Activated T-helper 17 cell treated with anti-CD3 and anti-CD28 coated beads, Interleukin-2, amount 50 U/mL, for 72 hours (primary cell): ENCODE measurements at regions not wholly inside any gene's neighbourhood (a gene's known extent, or its start where the extent isn't known, plus 50 kb on each side); places are given as distances from the start of the nearest gene placed in this dataset.

ENCODE experiments used
- ATAC-seq: fragments of 150-1000 bp; cut with Tn5 transposase; replicated peaks from 2 replicates; pipeline ENCODE4 v1.10.0; 2021; ENCODE audit warnings: mild to moderate bottlenecking, moderate library complexity
- H3K27ac Mint-ChIP-seq: one replicate; pipeline ENCODE4 v1.8.0; 2022; ENCODE audit warnings: mixed read lengths
- H3K27me3 Mint-ChIP-seq: one replicate; pipeline ENCODE4 v1.8.0; 2022; ENCODE audit warnings: mixed read lengths
- H3K36me3 Mint-ChIP-seq: one replicate; pipeline ENCODE4 v1.8.0; 2022; ENCODE audit warnings: low read depth, mild to moderate bottlenecking, mixed read lengths
- H3K4me1 Mint-ChIP-seq: one replicate; pipeline ENCODE4 v1.8.0; 2022; ENCODE audit warnings: mixed read lengths
- H3K4me3 Mint-ChIP-seq: one replicate; pipeline ENCODE4 v1.8.0; 2022; ENCODE audit warnings: mild to moderate bottlenecking, mixed read lengths
- H3K9me3 Mint-ChIP-seq: one replicate; pipeline ENCODE4 v1.8.0; 2022; ENCODE audit warnings: mixed read lengths

GRCh38 chr12:91561301-91561957, 378.8 kb upstream of the DCN start:
- H3K36me3 Mint-ChIP-seq = no peaks in the 10 kb centered on the region
- ATAC-seq = no peak

DNA sequence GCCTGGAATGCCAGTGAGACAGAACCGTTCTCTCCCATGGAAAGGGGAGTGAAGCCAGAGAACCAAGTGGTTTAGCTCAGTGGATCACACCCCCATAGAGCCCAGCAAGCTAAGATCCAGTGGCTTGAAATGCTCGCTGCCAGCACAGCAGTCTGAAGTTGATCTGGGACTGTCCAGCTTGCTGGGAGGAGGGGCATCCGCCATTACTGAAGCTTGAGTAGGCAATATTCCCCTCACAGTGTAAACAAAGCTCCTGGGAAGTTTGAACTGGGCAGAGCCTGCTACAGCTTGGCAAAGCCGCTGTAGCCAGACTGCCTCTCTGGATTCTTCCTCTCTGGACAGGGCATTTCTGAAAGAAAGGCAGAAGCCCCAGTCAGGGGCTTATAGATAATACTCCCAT, 374.3 kb upstream of the DCN start:
- H3K4me3 Mint-ChIP-seq = no peak overlapping the region
- H3K36me3 Mint-ChIP-seq = no peaks in the 10 kb centered on the region
- peaks cover 15% of the 10 kb centered on the region for H3K9me3 Mint-ChIP-seq
- no peak for ATAC-seq
- peaks cover 7% of the 10 kb centered on the region for H3K27me3 Mint-ChIP-seq
- H3K4me1 Mint-ChIP-seq = peaks cover 1% of the 10 kb centered on the region
- no peak overlapping the region for H3K27ac Mint-ChIP-seq

More at GRCh38 chr12:91561301-91561957, 378.8 kb upstream of the DCN start:
- Mint-ChIP-seq H3K9me3 (peaks cover 15% of the 10 kb centered on the region), H3K27me3 (no peaks in the 10 kb centered on the region), H3K4me3 (no peak overlapping the region), H3K4me1 (peaks cover 12% of the 10 kb centered on the region), H3K27ac (no peak overlapping the region)

- Mint-ChIP-seq H3K27ac (no peak overlapping the region), H3K9me3 (peaks cover 15% of the 10 kb centered on the region), H3K36me3 (no peaks in the 10 kb centered on the region), H3K27me3 (peaks cover 7% of the 10 kb centered on the region), H3K4me3 (no peak overlapping the region), H3K4me1 (no peaks in the 10 kb centered on the region)
- ATAC-seq = no peak
Measured at GRCh38 chr12:91555436-91556415, 373.1 kb upstream of the DCN start.

GRCh38 chr12:91551927-91552326, 369.3 kb upstream of the DCN start:
- no peaks in the 10 kb centered on the region for H3K9me3 Mint-ChIP-seq
- no peaks in the 10 kb centered on the region for H3K36me3 Mint-ChIP-seq
- ATAC-seq = no peak
- H3K4me1 Mint-ChIP-seq = no peaks in the 10 kb centered on the region
- H3K4me3 Mint-ChIP-seq = no peak overlapping the region
- no peak overlapping the region for H3K27ac Mint-ChIP-seq
- peaks cover 7% of the 10 kb centered on the region for H3K27me3 Mint-ChIP-seq

DNA sequence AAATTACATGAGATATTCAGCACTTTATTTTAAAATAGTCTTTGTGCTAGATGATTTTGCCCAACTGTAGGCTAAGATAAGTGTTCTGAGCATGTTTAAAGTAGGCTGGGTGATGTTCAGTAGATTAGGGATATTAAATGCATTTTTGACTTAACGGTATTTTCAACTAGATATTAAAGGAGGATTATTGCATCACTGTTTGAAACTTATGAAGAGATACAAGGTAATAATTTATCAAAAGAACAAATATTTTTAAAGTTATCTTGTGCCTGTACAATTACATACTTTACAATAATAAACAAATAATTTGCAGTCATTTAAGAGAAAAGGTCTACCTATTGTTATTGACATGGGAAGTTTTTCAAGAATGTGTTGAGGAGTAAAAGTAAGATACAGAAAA, 368.6 kb upstream of the DCN start:
- Mint-ChIP-seq H3K27me3 (peaks cover 7% of the 10 kb centered on the region), H3K9me3 (peaks cover 3% of the 10 kb centered on the region), H3K36me3 (no peaks in the 10 kb centered on the region), H3K4me3 (no peak overlapping the region), H3K27ac (no peak overlapping the region), H3K4me1 (no peaks in the 10 kb centered on the region)
- no peak for ATAC-seq

DNA sequence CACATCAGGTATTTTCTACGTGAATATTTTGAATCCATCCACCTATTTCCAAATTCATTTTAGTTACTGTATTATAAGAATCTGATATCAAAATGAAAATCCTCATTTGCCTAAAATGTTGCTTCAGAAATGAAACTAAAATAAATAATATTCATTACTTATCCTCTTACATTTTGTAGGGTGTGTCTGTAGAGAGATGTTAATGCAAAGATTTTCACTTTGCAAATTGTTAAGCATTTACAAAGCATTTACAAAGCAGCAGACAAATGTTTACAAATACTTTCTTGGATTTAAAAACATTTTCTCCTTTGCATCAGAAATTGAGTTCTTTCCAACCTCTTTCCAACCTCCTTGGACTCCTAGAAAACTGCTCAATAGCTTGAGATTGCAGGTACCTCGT, 360.0 kb upstream of the DCN start:
- H3K27me3 Mint-ChIP-seq = peaks cover 3% of the 10 kb centered on the region
- no peaks in the 10 kb centered on the region for H3K36me3 Mint-ChIP-seq
- no peaks in the 10 kb centered on the region for H3K4me1 Mint-ChIP-seq
- H3K27ac Mint-ChIP-seq = no peak overlapping the region
- peaks cover 5% of the 10 kb centered on the region for H3K9me3 Mint-ChIP-seq
- no peak for ATAC-seq
- H3K4me3 Mint-ChIP-seq = no peak overlapping the region

DNA sequence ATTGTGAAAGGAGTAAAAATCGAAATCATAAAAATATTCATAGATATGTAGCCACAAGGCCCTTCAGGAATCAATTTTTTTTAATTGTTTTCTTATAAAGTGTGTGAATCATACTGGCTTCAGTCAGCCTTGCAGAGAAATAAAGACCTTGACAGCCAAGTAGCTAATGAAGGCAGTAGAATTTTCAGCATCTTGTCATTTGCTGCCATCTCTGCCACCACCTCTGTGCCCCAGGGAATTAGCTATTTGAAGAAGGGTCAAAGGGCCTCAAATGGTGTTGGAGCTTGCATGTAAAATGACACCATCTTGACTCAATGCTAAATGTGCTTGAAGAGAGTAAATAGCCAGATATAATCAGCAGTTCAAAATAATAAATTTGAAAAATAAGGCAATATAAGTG, 359.4 kb upstream of the DCN start:
- H3K4me1 Mint-ChIP-seq = no peaks in the 10 kb centered on the region
- ATAC-seq = no peak
- peaks cover 3% of the 10 kb centered on the region for H3K27me3 Mint-ChIP-seq
- H3K9me3 Mint-ChIP-seq = peaks cover 5% of the 10 kb centered on the region
- H3K36me3 Mint-ChIP-seq = no peaks in the 10 kb centered on the region
- no peak overlapping the region for H3K27ac Mint-ChIP-seq
- H3K4me3 Mint-ChIP-seq = no peak overlapping the region

DNA sequence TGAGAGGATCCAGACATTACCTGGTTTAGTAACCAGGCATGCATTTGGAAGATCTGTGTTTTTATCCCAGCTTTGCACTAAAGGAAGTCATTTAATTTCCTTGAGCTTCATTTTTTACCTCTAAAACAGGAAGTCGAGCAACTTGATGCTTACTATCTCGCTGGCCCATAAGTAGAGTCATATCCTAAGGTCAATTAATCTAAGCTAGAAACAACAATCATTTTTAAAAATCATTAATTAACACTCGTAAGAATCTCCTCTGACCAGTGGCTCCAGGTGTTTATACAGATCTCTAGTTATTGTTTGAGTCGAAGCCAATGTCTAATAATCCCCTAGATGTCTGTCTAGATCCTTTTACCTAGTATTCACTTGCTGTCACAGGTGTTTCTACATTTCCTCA, 355.8 kb upstream of the DCN start:
- Mint-ChIP-seq H3K27me3 (peaks cover 3% of the 10 kb centered on the region), H3K36me3 (no peaks in the 10 kb centered on the region), H3K27ac (no peak overlapping the region), H3K4me1 (no peaks in the 10 kb centered on the region), H3K4me3 (no peak overlapping the region), H3K9me3 (peaks cover 4% of the 10 kb centered on the region)
- ATAC-seq = no peak

- Mint-ChIP-seq H3K4me1 (no peaks in the 10 kb centered on the region), H3K9me3 (peaks cover 4% of the 10 kb centered on the region), H3K4me3 (no peak overlapping the region), H3K36me3 (no peaks in the 10 kb centered on the region), H3K27ac (no peak overlapping the region), H3K27me3 (no peaks in the 10 kb centered on the region)
- no peak for ATAC-seq
Measured at GRCh38 chr12:91533366-91533765, 350.7 kb upstream of the DCN start.

DNA sequence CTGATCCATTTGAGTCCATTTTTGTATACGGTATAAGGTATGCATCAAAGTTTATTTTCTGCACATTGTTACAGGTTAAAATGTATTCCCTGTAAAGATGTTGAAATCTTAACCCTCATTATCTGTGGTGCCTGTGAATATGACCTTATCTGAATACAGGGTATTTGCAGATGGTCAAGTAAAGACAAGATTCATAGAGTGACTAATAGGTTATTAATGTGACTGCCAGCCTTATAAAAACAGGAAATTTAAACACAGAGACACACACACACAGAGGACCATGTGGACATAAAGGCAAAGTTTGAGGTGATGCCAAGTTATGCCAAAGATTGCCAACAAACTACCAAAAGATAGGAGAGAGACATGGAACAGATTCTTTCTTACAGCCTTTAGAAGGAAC, 347.2 kb upstream of the DCN start:
- H3K27me3 Mint-ChIP-seq = no peaks in the 10 kb centered on the region
- no peak overlapping the region for H3K27ac Mint-ChIP-seq
- no peaks in the 10 kb centered on the region for H3K4me1 Mint-ChIP-seq
- no peak overlapping the region for H3K4me3 Mint-ChIP-seq
- H3K36me3 Mint-ChIP-seq = no peaks in the 10 kb centered on the region
- ATAC-seq = no peak
- H3K9me3 Mint-ChIP-seq = peaks cover 2% of the 10 kb centered on the region

GRCh38 chr12:91523831-91524230, 341.2 kb upstream of the DCN start:
- no peak overlapping the region for H3K27ac Mint-ChIP-seq
- H3K4me1 Mint-ChIP-seq = no peaks in the 10 kb centered on the region
- H3K4me3 Mint-ChIP-seq = no peak overlapping the region
- H3K9me3 Mint-ChIP-seq = no peaks in the 10 kb centered on the region
- H3K27me3 Mint-ChIP-seq = no peaks in the 10 kb centered on the region
- H3K36me3 Mint-ChIP-seq = no peaks in the 10 kb centered on the region
- no peak for ATAC-seq

DNA sequence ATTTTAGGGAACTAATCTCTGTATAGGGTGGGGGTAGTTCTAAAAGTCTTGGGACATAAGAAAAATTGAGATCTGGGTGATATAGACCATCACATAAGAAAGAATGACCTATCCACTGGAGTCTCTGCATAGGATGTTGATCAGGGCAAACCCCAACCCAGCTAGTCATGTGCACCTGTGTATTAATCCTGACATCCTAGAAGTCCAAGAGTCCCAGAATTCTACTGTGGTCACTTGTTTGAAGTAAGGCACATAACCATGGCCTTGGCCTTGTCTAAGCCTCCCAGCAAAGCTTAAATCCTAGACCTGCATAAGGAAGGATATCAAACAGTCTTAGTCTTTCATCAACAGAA, 334.1 kb upstream of the DCN start:
- H3K27ac Mint-ChIP-seq = no peak overlapping the region
- H3K9me3 Mint-ChIP-seq = peaks cover 5% of the 10 kb centered on the region
- ATAC-seq = no peak
- H3K4me3 Mint-ChIP-seq = no peak overlapping the region
- peaks cover 8% of the 10 kb centered on the region for H3K27me3 Mint-ChIP-seq
- no peaks in the 10 kb centered on the region for H3K36me3 Mint-ChIP-seq
- no peaks in the 10 kb centered on the region for H3K4me1 Mint-ChIP-seq

- Mint-ChIP-seq H3K9me3 (peaks cover 5% of the 10 kb centered on the region), H3K4me3 (no peak overlapping the region), H3K27me3 (peaks cover 8% of the 10 kb centered on the region), H3K36me3 (no peaks in the 10 kb centered on the region), H3K27ac (no peak overlapping the region), H3K4me1 (no peaks in the 10 kb centered on the region)
- no peak for ATAC-seq
Measured at GRCh38 chr12:91515944-91516694, 333.5 kb upstream of the DCN start.

DNA sequence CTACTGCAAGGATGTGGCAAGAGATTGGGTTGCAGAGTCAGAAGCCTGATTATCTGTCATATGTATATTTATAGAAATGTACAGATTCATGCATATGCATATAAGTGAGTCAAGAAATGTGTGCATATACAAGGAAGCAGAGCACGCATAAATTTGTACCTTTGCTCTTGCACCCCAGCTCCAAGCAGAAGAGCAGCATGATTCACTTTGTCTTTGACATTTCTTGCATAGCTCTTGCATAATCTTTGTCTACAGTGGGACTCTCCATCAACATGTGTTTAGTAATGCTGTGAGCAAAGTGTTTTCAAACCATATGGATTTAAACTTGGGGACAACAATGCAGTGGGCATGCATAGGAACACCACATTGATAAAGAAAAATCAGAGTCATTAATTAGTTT, 330.7 kb upstream of the DCN start:
- ATAC-seq = no peak
- H3K4me1 Mint-ChIP-seq = no peaks in the 10 kb centered on the region
- no peak overlapping the region for H3K27ac Mint-ChIP-seq
- H3K27me3 Mint-ChIP-seq = peaks cover 8% of the 10 kb centered on the region
- no peaks in the 10 kb centered on the region for H3K36me3 Mint-ChIP-seq
- peaks cover 5% of the 10 kb centered on the region for H3K9me3 Mint-ChIP-seq
- H3K4me3 Mint-ChIP-seq = no peak overlapping the region
